GM18502 (cell line): ENCODE measurements at regions not wholly inside any gene's neighbourhood (a gene's known extent, or its start where the extent isn't known, plus 50 kb on each side); places are given as distances from the start of the nearest gene placed in this dataset.
"Not testable (repeated sequence)": the region's sequence is repeated elsewhere in the genome, so short reads cannot be mapped to it uniquely, and the experiment has no call there.

Experiments used
- ATAC-seq: cut with Tn5 transposase; IDR thresholded peaks from one replicate; pipeline ENCODE4 v1.9.1; 2021; ENCODE audit warnings: mild to moderate bottlenecking; ENCODE audit not compliant: unreplicated experiment, poor library complexity

GRCh38 chr5:177863822-177864446 is 81.2 kb upstream of the FAM153A start:
- not testable (repeated sequence) for ATAC-seq

- not testable (repeated sequence) for ATAC-seq
These were observed 75.0 kb upstream of the FAM153A start for GRCh38 chr5:177857642-177858200.

- not testable (repeated sequence) for ATAC-seq
These were observed 73.8 kb upstream of the FAM153A start for GRCh38 chr5:177856474-177856873.

- ATAC-seq = not testable (repeated sequence)
These were observed 65.2 kb upstream of the FAM153A start for GRCh38 chr5:177847914-177848313.

- not testable (repeated sequence) for ATAC-seq
These were observed 63.9 kb upstream of the FAM153A start for GRCh38 chr5:177846598-177846997.

- not testable (repeated sequence) for ATAC-seq
These were observed 63.2 kb upstream of the FAM153A start for GRCh38 chr5:177845906-177846305.

- not testable (repeated sequence) for ATAC-seq
These were observed 53.5 kb upstream of the FAM153A start for GRCh38 chr5:177836191-177836590.
